ENCODE measurements at regions not wholly inside any gene's neighbourhood (a gene's known extent, or its start where the extent isn't known, plus 50 kb on each side); places are given as distances from the start of the nearest gene placed in this dataset.

DNA sequence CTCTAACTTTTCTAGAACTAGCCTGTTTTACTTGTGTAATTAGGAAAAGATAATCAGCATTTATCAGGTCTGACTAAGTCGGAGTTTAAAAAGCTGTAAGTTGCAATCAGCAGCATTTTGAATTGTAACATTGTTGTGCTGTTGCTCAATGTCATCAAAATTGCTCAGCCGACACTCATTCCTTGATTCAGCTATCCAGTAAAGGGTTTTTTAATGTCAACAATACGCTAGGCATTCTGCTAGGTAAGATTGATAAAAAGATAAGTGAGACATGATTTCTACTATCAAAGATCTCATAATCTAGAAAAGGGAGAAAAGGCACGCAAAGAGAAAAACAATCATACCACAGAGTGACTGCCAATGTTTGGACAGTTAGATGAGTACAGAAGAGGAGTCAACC is 327.1 kb upstream of the CDH2 start:
- DNase-seq (ENCODE audit: low read depth, low spot score) (no peak), ATAC-seq (no peak)
- Histone ChIP-seq H3K27me3 (ENCODE audit: control insufficient read depth, insufficient read depth, low read length) (no peaks in the 10 kb centered on the region), H3K27ac (ENCODE audit: low read length) (no peak overlapping the region), H3K9me3 (ENCODE audit: control insufficient read depth, insufficient read depth, low read depth, low read length) (no peaks in the 10 kb centered on the region), H3K4me1 (ENCODE audit: control insufficient read depth, insufficient read depth, low read length) (no peaks in the 10 kb centered on the region), H3K4me3 (ENCODE audit: low read depth in 2 of 2, low read length in 2 of 2) (no peak overlapping the region), H3K36me3 (ENCODE audit: control insufficient read depth, insufficient read depth, low read length) (no peaks in the 10 kb centered on the region)
- ChIA-PET POLR2A (no interaction called here), CTCF (no interaction called here)
- no peak for TF ChIP-seq POLR2AphosphoS5 (IDR thresholded peaks at IDR 0.05; ENCODE audit: low read depth, low read length)
- no peak for TF ChIP-seq TCF7L2 (IDR thresholded peaks at IDR 0.05; ENCODE audit: low read depth, low read length)
- TF ChIP-seq, protein P1, sequence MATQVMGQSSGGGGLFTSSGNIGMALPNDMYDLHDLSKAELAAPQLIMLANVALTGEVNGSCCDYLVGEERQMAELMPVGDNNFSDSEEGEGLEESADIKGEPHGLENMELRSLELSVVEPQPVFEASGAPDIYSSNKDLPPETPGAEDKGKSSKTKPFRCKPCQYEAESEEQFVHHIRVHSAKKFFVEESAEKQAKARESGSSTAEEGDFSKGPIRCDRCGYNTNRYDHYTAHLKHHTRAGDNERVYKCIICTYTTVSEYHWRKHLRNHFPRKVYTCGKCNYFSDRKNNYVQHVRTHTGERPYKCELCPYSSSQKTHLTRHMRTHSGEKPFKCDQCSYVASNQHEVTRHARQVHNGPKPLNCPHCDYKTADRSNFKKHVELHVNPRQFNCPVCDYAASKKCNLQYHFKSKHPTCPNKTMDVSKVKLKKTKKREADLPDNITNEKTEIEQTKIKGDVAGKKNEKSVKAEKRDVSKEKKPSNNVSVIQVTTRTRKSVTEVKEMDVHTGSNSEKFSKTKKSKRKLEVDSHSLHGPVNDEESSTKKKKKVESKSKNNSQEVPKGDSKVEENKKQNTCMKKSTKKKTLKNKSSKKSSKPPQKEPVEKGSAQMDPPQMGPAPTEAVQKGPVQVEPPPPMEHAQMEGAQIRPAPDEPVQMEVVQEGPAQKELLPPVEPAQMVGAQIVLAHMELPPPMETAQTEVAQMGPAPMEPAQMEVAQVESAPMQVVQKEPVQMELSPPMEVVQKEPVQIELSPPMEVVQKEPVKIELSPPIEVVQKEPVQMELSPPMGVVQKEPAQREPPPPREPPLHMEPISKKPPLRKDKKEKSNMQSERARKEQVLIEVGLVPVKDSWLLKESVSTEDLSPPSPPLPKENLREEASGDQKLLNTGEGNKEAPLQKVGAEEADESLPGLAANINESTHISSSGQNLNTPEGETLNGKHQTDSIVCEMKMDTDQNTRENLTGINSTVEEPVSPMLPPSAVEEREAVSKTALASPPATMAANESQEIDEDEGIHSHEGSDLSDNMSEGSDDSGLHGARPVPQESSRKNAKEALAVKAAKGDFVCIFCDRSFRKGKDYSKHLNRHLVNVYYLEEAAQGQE (IDR thresholded peaks at IDR 0.05; ENCODE audit: insufficient read depth in 1 of 2, low read depth in 2 of 2, low read length in 1 of 2): no peak
- no peak for TF ChIP-seq SIN3A (IDR thresholded peaks at IDR 0.05; ENCODE audit: borderline replicate concordance, insufficient read depth, low read depth, low read length)
- TF ChIP-seq, protein P2, sequence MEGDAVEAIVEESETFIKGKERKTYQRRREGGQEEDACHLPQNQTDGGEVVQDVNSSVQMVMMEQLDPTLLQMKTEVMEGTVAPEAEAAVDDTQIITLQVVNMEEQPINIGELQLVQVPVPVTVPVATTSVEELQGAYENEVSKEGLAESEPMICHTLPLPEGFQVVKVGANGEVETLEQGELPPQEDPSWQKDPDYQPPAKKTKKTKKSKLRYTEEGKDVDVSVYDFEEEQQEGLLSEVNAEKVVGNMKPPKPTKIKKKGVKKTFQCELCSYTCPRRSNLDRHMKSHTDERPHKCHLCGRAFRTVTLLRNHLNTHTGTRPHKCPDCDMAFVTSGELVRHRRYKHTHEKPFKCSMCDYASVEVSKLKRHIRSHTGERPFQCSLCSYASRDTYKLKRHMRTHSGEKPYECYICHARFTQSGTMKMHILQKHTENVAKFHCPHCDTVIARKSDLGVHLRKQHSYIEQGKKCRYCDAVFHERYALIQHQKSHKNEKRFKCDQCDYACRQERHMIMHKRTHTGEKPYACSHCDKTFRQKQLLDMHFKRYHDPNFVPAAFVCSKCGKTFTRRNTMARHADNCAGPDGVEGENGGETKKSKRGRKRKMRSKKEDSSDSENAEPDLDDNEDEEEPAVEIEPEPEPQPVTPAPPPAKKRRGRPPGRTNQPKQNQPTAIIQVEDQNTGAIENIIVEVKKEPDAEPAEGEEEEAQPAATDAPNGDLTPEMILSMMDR (IDR thresholded peaks at IDR 0.05): no peak
- in situ Hi-C loops (cut with HindIII; ENCODE audit: low pct_unique_long_range_greater_than_20kb, low sequenced_read_pairs): no loop called here
- intact Hi-C loops (cut with micrococcal nuclease; ENCODE audit: unreplicated experiment): no loop called here
- no TSS peak for BruUV-seq (replicated peaks)

DNA sequence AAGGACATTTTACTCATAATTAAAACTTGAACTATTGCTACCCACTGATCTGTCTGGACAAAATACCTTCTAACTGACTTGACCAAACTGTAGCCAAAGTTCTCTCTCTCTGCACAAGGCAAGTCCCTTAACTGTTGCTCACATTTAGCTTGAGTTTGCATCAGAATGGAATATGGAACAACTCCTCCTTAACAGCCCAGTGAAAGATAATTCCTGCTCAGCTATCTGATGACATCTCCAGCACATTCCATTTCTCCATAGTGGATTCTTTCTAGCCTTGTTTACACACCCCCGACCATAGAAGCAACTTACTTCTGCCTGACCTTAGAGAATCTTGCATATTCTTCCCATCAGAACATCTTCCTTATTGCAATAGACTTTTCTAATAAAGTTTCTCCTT is 317.2 kb upstream of the CDH2 start:
- H3K27ac ChIP-seq (ENCODE audit: low read length): no peak overlapping the region
- no peaks in the 10 kb centered on the region for H3K9me3 ChIP-seq (ENCODE audit: control insufficient read depth, insufficient read depth, low read depth, low read length)
- TF ChIP-seq, protein P2 (IDR thresholded peaks at IDR 0.05): no peak
- no peak for TF ChIP-seq POLR2AphosphoS5 (IDR thresholded peaks at IDR 0.05; ENCODE audit: low read depth, low read length)
- in situ Hi-C loops (cut with HindIII; ENCODE audit: low pct_unique_long_range_greater_than_20kb, low sequenced_read_pairs) (no loop called here), intact Hi-C loops (cut with micrococcal nuclease; ENCODE audit: unreplicated experiment) (no loop called here)
- DNase-seq (ENCODE audit: low read depth, low spot score) (no peak), ATAC-seq (no peak)
- no peak overlapping the region for H3K4me3 ChIP-seq (ENCODE audit: low read depth in 2 of 2, low read length in 2 of 2)
- no peaks in the 10 kb centered on the region for H3K27me3 ChIP-seq (ENCODE audit: control insufficient read depth, insufficient read depth, low read length)
- BruUV-seq (replicated peaks): no TSS peak
- ChIA-PET CTCF (no interaction called here), POLR2A (no interaction called here)
- H3K36me3 ChIP-seq (ENCODE audit: control insufficient read depth, insufficient read depth, low read length): no peaks in the 10 kb centered on the region
- no peaks in the 10 kb centered on the region for H3K4me1 ChIP-seq (ENCODE audit: control insufficient read depth, insufficient read depth, low read length)

DNA sequence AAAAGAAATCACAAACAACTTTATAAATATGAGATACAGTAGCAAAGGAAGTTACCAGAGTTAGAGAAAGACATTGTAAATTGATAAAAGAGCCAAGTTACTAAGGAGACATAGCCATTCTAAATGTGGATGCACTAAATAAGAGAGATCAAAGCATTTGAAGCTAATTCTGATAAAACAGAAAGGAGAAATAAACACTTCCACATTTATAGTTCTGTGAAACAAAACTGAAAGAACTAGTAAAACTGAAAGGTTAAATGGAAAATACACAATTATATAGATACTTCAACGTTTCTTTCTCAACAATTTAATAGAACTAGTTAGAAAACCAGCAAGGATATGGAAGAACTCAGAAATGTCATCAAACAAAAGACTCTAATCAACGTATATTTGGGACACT is 309.0 kb upstream of the CDH2 start:
- DNase-seq (ENCODE audit: low read depth, low spot score): no peak
- H3K4me3 ChIP-seq (ENCODE audit: low read depth in 2 of 2, low read length in 2 of 2): no peak overlapping the region
- TF ChIP-seq, protein P2 (IDR thresholded peaks at IDR 0.05): no peak
- no peak for TF ChIP-seq POLR2AphosphoS5 (IDR thresholded peaks at IDR 0.05; ENCODE audit: low read depth, low read length)
- TF ChIP-seq TCF7L2 (IDR thresholded peaks at IDR 0.05; ENCODE audit: low read depth, low read length): no peak
- TF ChIP-seq, protein P1 (IDR thresholded peaks at IDR 0.05; ENCODE audit: insufficient read depth in 1 of 2, low read depth in 2 of 2, low read length in 1 of 2): no peak
- no peak for TF ChIP-seq SIN3A (IDR thresholded peaks at IDR 0.05; ENCODE audit: borderline replicate concordance, insufficient read depth, low read depth, low read length)
- BruUV-seq (replicated peaks): no TSS peak
- POLR2A ChIA-PET: no interaction called here
- CTCF ChIA-PET: no interaction called here
- H3K27ac ChIP-seq (ENCODE audit: low read length): no peak overlapping the region
- ATAC-seq: no peak
- no peaks in the 10 kb centered on the region for H3K9me3 ChIP-seq (ENCODE audit: control insufficient read depth, insufficient read depth, low read depth, low read length)
- no peaks in the 10 kb centered on the region for H3K36me3 ChIP-seq (ENCODE audit: control insufficient read depth, insufficient read depth, low read length)
- no peaks in the 10 kb centered on the region for H3K27me3 ChIP-seq (ENCODE audit: control insufficient read depth, insufficient read depth, low read length)
- in situ Hi-C loops (cut with HindIII; ENCODE audit: low pct_unique_long_range_greater_than_20kb, low sequenced_read_pairs): no loop called here
- H3K4me1 ChIP-seq (ENCODE audit: control insufficient read depth, insufficient read depth, low read length): no peaks in the 10 kb centered on the region
- intact Hi-C loops (cut with micrococcal nuclease; ENCODE audit: unreplicated experiment): no loop called here

All from Panc1 (cell line).